ENCODE measurements at regions not wholly inside any gene's neighbourhood (a gene's known extent, or its start where the extent isn't known, plus 50 kb on each side); places are given as distances from the start of the nearest gene placed in this dataset.

DNA sequence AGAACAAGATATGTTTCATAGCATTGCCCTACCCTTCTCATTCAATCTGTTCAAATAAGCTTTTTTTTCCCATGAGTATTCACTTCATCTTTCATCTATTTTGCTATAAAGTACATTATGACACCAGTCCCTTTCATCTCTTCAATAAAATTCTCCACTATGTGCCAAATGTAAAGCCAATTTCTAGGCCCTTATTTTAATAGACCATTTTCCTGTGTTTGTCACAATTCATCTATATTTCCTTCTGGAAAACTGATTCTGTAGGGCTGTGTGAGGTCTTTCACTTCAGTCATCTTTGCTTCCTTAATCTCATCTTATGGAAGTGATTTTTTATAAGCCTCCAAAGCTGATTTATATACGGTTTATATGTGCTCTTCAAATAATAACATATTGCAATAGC, 992.4 kb upstream of the EYS start:
- Histone ChIP-seq H3K27ac (no peak overlapping the region), H3K27me3 (replicated peaks; ENCODE audit: insufficient read depth) (no peaks in the 10 kb centered on the region), H3K36me3 (no peaks in the 10 kb centered on the region), H3K4me1 (replicated peaks) (no peaks in the 10 kb centered on the region), H3K9me3 (no peaks in the 10 kb centered on the region), H3K4me3 (no peak overlapping the region)
- no peak for DNase-seq (ENCODE audit: low spot score)
- intact Hi-C loops (cut with DNase I): no loop called here
- TF ChIP-seq, protein P1, sequence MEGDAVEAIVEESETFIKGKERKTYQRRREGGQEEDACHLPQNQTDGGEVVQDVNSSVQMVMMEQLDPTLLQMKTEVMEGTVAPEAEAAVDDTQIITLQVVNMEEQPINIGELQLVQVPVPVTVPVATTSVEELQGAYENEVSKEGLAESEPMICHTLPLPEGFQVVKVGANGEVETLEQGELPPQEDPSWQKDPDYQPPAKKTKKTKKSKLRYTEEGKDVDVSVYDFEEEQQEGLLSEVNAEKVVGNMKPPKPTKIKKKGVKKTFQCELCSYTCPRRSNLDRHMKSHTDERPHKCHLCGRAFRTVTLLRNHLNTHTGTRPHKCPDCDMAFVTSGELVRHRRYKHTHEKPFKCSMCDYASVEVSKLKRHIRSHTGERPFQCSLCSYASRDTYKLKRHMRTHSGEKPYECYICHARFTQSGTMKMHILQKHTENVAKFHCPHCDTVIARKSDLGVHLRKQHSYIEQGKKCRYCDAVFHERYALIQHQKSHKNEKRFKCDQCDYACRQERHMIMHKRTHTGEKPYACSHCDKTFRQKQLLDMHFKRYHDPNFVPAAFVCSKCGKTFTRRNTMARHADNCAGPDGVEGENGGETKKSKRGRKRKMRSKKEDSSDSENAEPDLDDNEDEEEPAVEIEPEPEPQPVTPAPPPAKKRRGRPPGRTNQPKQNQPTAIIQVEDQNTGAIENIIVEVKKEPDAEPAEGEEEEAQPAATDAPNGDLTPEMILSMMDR (IDR thresholded peaks at IDR 0.05): no peak
- TF ChIP-seq POLR2A (IDR thresholded peaks at IDR 0.05) (no peak), POLR2AphosphoS5 (IDR thresholded peaks at IDR 0.05) (no peak)
- 21% methylated on average over 1 of the region's 1 CpG for WGBS

DNA sequence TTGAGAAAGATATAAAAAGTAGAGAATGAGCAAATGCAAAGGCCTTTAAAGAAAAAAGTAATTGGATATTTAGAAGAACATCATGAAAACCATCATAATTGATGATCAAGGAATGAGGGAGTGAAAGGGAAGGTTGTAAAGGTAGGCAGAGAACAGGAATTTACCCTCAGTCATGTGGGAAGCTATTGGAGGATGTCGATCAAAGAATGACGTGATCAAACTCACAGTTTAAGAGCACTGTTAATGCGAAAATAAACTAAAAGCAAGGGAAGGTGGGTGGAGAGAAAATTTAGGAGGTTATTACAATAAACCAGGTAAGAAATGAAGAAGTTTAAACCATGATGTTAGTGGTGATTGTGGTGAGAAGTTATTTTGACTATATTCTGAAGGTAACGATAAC, 982.6 kb upstream of the EYS start:
- WGBS: 91% methylated on average over 4 of the region's 4 CpGs
- no peak overlapping the region for H3K27ac ChIP-seq
- H3K4me3 ChIP-seq: no peak overlapping the region
- intact Hi-C loops (cut with DNase I): no loop called here
- TF ChIP-seq, protein P1 (IDR thresholded peaks at IDR 0.05): no peak
- no peak for TF ChIP-seq POLR2AphosphoS5 (IDR thresholded peaks at IDR 0.05)
- no peak for TF ChIP-seq POLR2A (IDR thresholded peaks at IDR 0.05)
- H3K4me1 ChIP-seq (replicated peaks): no peaks in the 10 kb centered on the region
- H3K36me3 ChIP-seq: peaks cover 0 to 3% of the 10 kb centered on the region in 2 donors
- H3K9me3 ChIP-seq: peaks cover 3% of the 10 kb centered on the region
- DNase-seq (ENCODE audit: low spot score): no peak
- no peaks in the 10 kb centered on the region for H3K27me3 ChIP-seq (replicated peaks; ENCODE audit: insufficient read depth)

DNA sequence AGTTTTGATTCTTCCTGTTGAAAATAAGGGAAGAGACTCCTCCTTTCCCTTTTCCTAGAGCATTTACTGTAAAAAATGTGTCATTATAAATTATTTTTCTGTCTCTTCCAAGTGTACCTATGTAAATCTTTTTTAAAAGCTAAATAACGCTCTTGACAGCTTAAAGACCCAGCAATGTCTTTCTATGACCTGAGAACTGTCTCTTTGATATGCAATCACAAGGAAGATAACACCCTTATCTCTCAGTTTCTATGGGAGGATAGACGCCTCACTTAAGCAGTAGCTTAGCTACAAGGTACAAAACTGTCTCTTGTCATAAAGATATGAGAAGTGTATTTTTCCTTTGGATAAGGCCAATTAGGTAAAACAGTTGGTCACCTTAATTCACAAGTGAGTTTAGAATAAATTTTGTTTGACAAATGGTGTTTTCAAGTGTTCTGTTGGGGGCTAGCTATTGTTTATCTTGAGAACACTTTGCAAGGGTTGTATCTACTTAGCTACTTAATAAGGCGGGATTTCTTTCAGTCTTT, 980.6 kb upstream of the EYS start:
- no peak for DNase-seq (ENCODE audit: low spot score)
- no peaks in the 10 kb centered on the region for H3K27me3 ChIP-seq (replicated peaks; ENCODE audit: insufficient read depth)
- intact Hi-C loops (cut with DNase I): no loop called here

DNA sequence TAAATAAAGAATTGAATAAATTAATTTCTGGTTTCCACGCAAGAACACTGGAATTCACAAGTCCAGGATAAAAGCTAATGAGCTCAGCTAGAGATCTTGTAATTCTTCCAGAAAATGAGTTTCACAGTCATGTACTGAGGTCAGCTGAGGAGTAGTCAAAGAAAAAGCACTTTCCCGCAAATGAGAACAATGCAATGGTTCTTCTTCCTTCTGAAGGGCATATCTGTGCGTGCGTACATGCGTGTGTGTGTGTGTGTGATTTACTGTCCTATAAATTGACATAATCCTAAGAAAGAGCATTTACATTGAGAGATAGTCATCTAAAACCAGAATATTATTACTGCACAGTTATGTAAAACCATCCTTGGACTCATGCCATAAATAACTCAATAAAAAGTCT, 968.9 kb upstream of the EYS start:
- TF ChIP-seq, protein P1 (IDR thresholded peaks at IDR 0.05): no peak
- TF ChIP-seq POLR2A (IDR thresholded peaks at IDR 0.05) (no peak), POLR2AphosphoS5 (IDR thresholded peaks at IDR 0.05) (no peak)

More for the DNA sequence above, 980.6 kb upstream of the EYS start:
- TF ChIP-seq POLR2A (IDR thresholded peaks at IDR 0.05): no peak
- TF ChIP-seq, protein P1 (IDR thresholded peaks at IDR 0.05): no peak
- TF ChIP-seq POLR2AphosphoS5 (IDR thresholded peaks at IDR 0.05): no peak
- Histone ChIP-seq H3K27ac (no peak overlapping the region), H3K4me3 (no peak overlapping the region), H3K4me1 (replicated peaks) (no peaks in the 10 kb centered on the region), H3K36me3 (peaks cover 0 to 3% of the 10 kb centered on the region in 2 donors), H3K9me3 (peaks cover 3% of the 10 kb centered on the region)
- WGBS: 55% methylated on average over 3 of the region's 3 CpGs

DNA sequence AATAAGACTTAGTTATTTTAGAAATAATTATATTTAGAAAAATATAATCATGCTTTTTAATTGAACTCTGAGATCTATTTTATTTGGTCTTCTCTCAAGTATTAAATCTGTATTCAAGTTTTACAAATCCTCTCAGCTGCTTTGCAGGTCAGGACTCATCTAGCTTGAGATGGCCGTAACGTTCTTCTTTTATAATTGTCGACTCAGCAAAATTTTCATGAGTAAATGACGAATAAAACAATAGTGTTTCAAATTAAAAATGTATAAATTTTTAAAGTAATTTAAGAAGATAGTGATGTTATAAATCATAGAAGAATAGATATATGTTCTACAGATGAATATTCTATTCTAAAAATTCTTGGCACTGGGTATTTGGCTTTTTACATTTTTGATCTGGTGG, 957.1 kb upstream of the EYS start:
- no peak overlapping the region for H3K4me3 ChIP-seq
- DNase-seq (ENCODE audit: low spot score): no peak
- no peaks in the 10 kb centered on the region for H3K4me1 ChIP-seq (replicated peaks)
- intact Hi-C loops (cut with DNase I): no loop called here
- no peaks in the 10 kb centered on the region for H3K27me3 ChIP-seq (replicated peaks; ENCODE audit: insufficient read depth)
- 85% methylated on average over 4 of the region's 4 CpGs for WGBS
- H3K9me3 ChIP-seq: no peaks in the 10 kb centered on the region
- no peaks in the 10 kb centered on the region for H3K36me3 ChIP-seq
- TF ChIP-seq POLR2AphosphoS5 (IDR thresholded peaks at IDR 0.05) (no peak), POLR2A (IDR thresholded peaks at IDR 0.05) (no peak)
- TF ChIP-seq, protein P1 (IDR thresholded peaks at IDR 0.05): no peak
- no peak overlapping the region for H3K27ac ChIP-seq

More for the DNA sequence above, 968.9 kb upstream of the EYS start:
- H3K27me3 ChIP-seq (replicated peaks; ENCODE audit: insufficient read depth): no peaks in the 10 kb centered on the region
- no peak overlapping the region for H3K27ac ChIP-seq
- WGBS: 38% methylated on average over 5 of the region's 5 CpGs
- DNase-seq (ENCODE audit: low spot score): no peak
- no peaks in the 10 kb centered on the region for H3K9me3 ChIP-seq
- no peaks in the 10 kb centered on the region for H3K36me3 ChIP-seq
- H3K4me3 ChIP-seq: no peak overlapping the region
- no peaks in the 10 kb centered on the region for H3K4me1 ChIP-seq (replicated peaks)
- intact Hi-C loops (cut with DNase I): no loop called here

Data from prostate gland (tissue), 2 donors.